ENCODE measurements at regions not wholly inside any gene's neighbourhood (a gene's known extent, or its start where the extent isn't known, plus 50 kb on each side); places are given as distances from the start of the nearest gene placed in this dataset.

DNA sequence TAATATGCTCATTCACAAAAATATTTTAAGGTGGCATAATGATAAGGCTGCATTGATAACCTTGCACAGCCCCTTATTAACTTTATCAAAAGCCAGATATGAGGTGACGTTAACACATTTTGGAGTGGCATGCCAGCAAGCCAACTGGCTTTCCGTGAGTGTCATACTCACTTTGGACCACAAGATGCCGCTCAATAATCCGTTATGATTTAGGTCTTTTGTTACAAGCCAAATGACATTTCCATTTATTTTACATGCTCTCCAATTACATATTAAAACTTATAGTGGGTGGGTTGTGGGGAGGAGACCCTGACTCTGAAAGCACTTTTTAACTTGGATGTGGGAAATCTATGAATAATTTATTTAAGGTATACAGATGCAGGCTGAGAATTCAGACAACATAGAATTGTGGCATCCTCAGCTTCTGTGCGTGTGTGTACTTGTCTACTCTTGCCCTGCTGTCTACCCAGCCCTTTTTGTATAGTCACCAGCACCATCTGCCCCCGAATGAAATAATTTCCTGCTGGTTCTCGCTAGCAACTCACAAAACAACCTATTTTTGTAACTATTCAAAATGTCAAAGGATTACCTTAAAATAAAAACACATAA is 305.1 kb downstream of the PSAT1 start:
- H3K4me1 ChIP-seq (replicated peaks in 1 of 2): peaks cover 23 to 31% of the 10 kb centered on the region in 2 donors
- ATAC-seq (replicated peaks in 6 of 8): peak in 6 of 8 experiments; percentile 21 to 53 (median 40)
- no peak overlapping the region for H3K4me3 ChIP-seq
- in situ Hi-C loops (cut with MboI; ENCODE audit: low pct_unique_long_range_greater_than_20kb in 2 of 9, low sequenced_read_pairs in 9 of 9, unreplicated experiment in 9 of 9): loop anchor here in 1 of 9 experiments (25.0 kb wide), 1 partner anchor 960 kb away; the partner anchor contains the start of gene TLE4
- 0 to 33% (median 15%) methylated on average over 1 to 7 of the region's 7 CpGs; no CpG with 5 or more reads in 1 of the 10 experiments for WGBS, 10 experiments
- no peak overlapping the region for H3K27ac ChIP-seq

DNA sequence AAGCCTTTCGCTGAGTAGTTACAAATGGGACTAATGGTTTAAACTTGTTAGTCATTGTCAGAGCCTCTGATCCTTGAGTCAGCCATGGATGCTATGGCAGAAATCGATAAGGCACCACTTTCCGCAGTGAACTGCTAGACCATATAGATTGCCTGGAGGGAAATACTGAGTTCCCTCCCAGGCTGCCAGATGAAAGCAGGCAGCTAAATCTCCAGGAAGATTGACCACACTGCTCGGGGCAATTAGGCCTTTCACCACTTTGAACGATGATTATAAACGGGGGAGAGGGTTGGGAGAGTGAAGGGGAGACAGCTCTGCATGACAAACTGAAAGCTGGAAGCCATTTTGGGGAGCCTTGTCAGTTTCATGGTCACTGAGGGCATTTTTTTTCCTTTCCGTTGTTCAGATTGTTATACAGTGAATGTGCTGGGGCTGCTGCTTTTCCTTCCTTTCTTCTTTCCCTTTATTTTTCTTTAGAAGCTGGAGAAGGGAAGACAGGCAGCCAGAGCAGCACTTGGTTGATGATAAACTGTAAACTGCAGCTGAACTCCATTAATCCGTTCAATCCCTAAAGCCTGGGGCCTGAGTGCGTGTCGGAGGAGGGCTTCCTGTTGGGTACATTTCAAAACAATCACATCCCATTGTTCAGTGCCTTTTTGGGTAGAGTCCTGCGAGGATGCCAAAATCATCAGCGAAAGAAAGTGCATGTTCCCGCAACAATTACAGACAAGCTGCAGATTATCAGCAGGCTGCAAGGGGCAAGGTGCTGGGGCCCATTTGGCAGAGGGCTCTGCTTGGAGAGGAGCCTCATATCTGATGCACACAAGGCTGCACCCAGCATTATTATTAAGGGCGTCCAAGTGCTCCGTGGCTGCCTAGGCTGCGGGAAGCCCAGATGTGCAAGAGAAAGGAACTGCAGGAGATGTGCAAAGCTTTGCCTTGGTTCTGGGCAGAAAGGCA is 308.4 kb downstream of the PSAT1 start:
- peak overlapping the region; percentile 30 to 60 for H3K27ac ChIP-seq
- peak in 5 of 8 experiments; percentile 44 to 69 (median 54) for ATAC-seq (replicated peaks in 6 of 8)
- no peak overlapping the region for H3K4me3 ChIP-seq
- 9 to 100% (median 28%) methylated on average over 1 to 15 of the region's 16 CpGs for WGBS, 10 experiments
- H3K4me1 ChIP-seq (replicated peaks in 1 of 2): peaks cover 32 to 46% of the 10 kb centered on the region in 2 donors
- in situ Hi-C loops (cut with MboI; ENCODE audit: low pct_unique_long_range_greater_than_20kb in 2 of 9, low sequenced_read_pairs in 9 of 9, unreplicated experiment in 9 of 9): loop anchor here in 1 of 9 experiments (25.0 kb wide), 1 partner anchor 957 kb away; the partner anchor contains the start of gene TLE4

DNA sequence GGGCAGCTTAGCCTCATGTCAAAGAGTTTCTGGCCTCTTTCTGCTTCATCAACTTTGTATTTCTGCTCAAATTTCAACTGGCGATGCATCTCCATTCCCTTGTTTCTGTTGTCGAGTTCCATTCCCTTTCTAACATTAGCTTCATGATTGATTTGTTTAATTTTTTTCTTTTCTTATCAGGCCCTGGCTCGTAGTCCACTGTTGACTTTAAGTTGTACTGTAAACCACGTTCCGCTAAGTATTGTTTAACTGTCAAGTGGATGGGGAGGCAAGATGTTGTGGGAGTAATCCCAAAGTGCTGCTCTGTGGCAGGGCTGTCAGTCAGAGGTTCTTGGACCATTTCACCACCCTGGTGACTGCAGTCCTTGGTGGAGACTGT is 309.1 kb downstream of the PSAT1 start:
- peaks cover 36 to 53% of the 10 kb centered on the region in 2 donors for H3K4me1 ChIP-seq (replicated peaks in 1 of 2)
- H3K4me3 ChIP-seq: no peak overlapping the region
- H3K27ac ChIP-seq: peak overlapping the region in 1 of 2 donors; percentile 30
- ATAC-seq (replicated peaks in 6 of 8): no peak
- WGBS, 10 experiments: 43 to 74% (median 52%) methylated on average over 2 to 5 of the region's 5 CpGs
- in situ Hi-C loops (cut with MboI; ENCODE audit: low pct_unique_long_range_greater_than_20kb in 2 of 9, low sequenced_read_pairs in 9 of 9, unreplicated experiment in 9 of 9): loop anchor here in 1 of 9 experiments (25.0 kb wide), 1 partner anchor 956 kb away; the partner anchor contains the start of gene TLE4

DNA sequence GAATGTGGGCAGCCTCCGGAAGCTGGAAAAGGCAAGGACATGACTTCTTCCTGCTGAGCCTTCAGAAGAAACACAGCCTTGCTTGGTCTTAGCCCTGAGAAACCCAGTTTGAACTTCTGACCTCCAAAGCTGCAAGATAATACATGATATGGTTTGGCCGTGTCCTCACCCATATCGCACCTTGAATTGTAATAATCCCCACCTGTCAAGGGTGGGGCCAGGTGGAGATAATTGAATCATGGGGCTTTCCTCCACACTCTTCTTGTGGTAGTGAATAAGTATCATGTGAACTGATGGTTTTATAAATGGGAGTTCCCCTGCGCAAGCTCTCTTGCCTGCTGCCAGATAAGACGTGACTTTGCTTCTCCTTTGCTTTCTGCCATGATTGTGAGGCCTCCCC is 310.9 kb downstream of the PSAT1 start:
- no peak for ATAC-seq (replicated peaks in 6 of 8)
- H3K4me1 ChIP-seq (replicated peaks in 1 of 2): peaks cover 35 to 53% of the 10 kb centered on the region in 2 donors
- H3K27ac ChIP-seq: no peak overlapping the region
- in situ Hi-C loops (cut with MboI; ENCODE audit: low pct_unique_long_range_greater_than_20kb in 2 of 9, low sequenced_read_pairs in 9 of 9, unreplicated experiment in 9 of 9): loop anchor here in 1 of 9 experiments (25.0 kb wide), 1 partner anchor 954 kb away; the partner anchor contains the start of gene TLE4
- no peak overlapping the region for H3K4me3 ChIP-seq
- WGBS, 10 experiments: 80 to 100% (median 100%) methylated on average over 1 to 3 of the region's 5 CpGs; no CpG with 5 or more reads in 2 of the 10 experiments

DNA sequence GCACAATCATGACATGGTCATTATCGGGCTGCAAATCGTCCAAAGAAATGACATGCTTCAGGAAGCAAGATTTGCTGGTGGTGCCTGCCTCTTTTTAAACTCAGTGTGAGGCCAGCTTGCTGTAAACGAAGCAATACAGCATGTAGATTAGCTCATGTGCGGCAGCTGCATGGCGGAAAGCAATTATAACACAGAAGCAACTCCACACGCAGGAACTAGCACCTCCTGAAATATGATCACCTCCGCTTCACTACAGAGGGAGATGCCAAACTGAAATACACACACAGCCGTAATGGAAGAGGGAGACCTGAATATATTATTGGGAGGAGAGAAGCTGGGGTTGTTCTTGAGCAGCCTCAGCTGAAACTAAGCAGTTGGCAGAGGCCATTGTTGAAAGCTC is 312.5 kb downstream of the PSAT1 start:
- 24 to 70% (median 53%) methylated on average over 1 to 8 of the region's 8 CpGs; no CpG with 5 or more reads in 1 of the 10 experiments for WGBS, 10 experiments
- in situ Hi-C loops (cut with MboI; ENCODE audit: low pct_unique_long_range_greater_than_20kb in 2 of 9, low sequenced_read_pairs in 9 of 9, unreplicated experiment in 9 of 9): loop anchor here in 1 of 9 experiments (25.0 kb wide), 1 partner anchor 953 kb away; the partner anchor contains the start of gene TLE4
- H3K4me1 ChIP-seq (replicated peaks in 1 of 2): peaks cover 34 to 49% of the 10 kb centered on the region in 2 donors
- peak overlapping the region in 1 of 2 donors; percentile 23 for H3K27ac ChIP-seq
- peak in 5 of 8 experiments; percentile 70 to 84 (median 80) for ATAC-seq (replicated peaks in 6 of 8)
- no peak overlapping the region for H3K4me3 ChIP-seq

DNA sequence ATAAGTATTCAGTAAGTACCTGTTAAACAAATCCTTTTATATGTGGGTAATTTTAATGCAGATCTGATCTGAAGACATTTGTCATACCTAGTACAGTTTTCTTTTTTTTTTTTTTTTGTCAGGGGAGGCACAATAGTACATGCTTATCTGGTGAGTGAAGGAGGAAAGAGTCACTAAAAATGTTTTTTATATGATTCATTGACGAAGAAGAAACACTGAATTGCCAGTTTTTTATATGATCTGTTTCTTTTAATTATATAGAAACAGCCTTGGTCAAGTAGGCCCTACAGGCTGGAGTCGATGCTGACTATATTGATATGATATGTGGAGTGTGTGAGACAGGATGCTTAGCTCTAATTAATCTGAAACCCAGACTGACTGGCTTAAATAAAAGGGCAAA is 315.2 kb downstream of the PSAT1 start:
- ATAC-seq (replicated peaks in 6 of 8): no peak
- peaks cover 16 to 34% of the 10 kb centered on the region in 2 donors for H3K4me1 ChIP-seq (replicated peaks in 1 of 2)

DNA sequence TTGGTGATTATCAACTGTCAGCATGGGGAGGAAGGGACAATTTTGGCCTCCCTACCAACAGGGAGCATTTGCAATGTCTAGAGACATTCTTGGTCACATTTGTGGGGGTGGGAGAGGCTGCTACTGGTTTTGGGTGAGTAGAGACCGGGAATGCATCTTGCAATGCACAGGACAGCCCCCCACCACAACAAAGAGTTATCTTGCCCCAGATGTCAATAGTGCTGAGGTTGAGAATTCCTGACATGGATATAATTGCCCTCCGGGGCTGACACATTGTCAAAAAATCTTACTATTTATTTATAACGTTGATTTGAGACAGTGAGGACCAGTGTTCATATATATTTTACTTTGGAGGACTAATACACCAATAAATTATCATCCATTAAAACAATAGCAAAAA is 316.1 kb downstream of the PSAT1 start:
- WGBS, 10 experiments: 27 to 100% (median 87%) methylated on average over 1 to 3 of the region's 3 CpGs; no CpG with 5 or more reads in 2 of the 10 experiments
- Histone ChIP-seq H3K4me3 (no peak overlapping the region), H3K4me1 (replicated peaks in 1 of 2) (peaks cover 16 to 34% of the 10 kb centered on the region in 2 donors), H3K27ac (no peak overlapping the region)
- no peak for ATAC-seq (replicated peaks in 6 of 8)
- in situ Hi-C loops (cut with MboI; ENCODE audit: low pct_unique_long_range_greater_than_20kb in 2 of 9, low sequenced_read_pairs in 9 of 9, unreplicated experiment in 9 of 9): loop anchor here in 1 of 9 experiments (25.0 kb wide), 1 partner anchor 949 kb away; the partner anchor contains the start of gene TLE4

More for the DNA sequence above, 315.2 kb downstream of the PSAT1 start:
- no peak overlapping the region for H3K4me3 ChIP-seq
- in situ Hi-C loops (cut with MboI; ENCODE audit: low pct_unique_long_range_greater_than_20kb in 2 of 9, low sequenced_read_pairs in 9 of 9, unreplicated experiment in 9 of 9): loop anchor here in 1 of 9 experiments (25.0 kb wide), 1 partner anchor 950 kb away; the partner anchor contains the start of gene TLE4
- WGBS, 10 experiments: 0 to 100% (median 40%) methylated on average over 1 to 2 of the region's 2 CpGs; no CpG with 5 or more reads in 1 of the 10 experiments
- H3K27ac ChIP-seq: no peak overlapping the region

DNA sequence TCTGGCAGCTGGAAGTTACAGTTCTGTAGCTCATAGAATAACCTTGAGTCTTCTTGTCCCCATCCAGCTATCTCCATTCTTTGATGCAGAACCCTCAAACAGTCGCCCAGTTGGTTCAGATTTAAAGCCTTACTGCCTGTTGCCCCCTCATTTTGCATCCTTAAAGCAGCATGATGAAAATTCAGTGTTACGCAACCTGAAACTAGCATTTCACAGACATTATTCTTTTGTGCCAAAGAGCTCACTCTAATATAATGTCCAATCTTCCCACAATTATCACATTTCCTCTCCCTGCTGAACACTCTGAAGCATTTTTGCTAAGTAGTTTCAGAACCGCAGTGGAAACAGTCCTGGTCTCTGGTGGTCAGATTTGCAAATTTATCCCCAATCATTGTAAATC is 318.0 kb downstream of the PSAT1 start:
- in situ Hi-C loops (cut with MboI; ENCODE audit: low pct_unique_long_range_greater_than_20kb in 2 of 9, low sequenced_read_pairs in 9 of 9, unreplicated experiment in 9 of 9): loop anchor here in 1 of 9 experiments (25.0 kb wide), 1 partner anchor 947 kb away; the partner anchor contains the start of gene TLE4
- Histone ChIP-seq H3K27ac (no peak overlapping the region), H3K4me1 (replicated peaks in 1 of 2) (peaks cover 12 to 23% of the 10 kb centered on the region in 2 donors), H3K4me3 (no peak overlapping the region)
- WGBS, 10 experiments: 17 to 96% (median 81%) methylated on average over 1 to 3 of the region's 3 CpGs
- no peak for ATAC-seq (replicated peaks in 6 of 8)

DNA sequence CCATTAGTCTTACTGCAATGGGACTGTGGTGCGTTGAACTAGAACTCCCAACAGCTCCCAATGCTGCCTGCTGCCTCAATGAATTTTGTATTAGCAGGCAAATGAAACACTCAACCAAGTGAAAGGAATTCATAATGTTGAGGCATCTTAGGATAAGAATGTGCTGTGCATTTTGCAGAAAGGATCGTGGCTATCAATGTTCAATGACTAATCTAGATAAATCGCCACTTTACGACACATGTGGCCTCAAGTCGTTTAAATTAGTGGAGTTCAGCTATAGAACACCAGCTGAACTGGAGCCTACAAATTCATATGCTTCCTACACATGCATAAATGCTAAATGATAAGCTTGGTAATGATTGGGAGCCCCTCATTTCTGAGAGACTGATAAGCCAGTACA is 318.4 kb downstream of the PSAT1 start:
- no peak for ATAC-seq (replicated peaks in 6 of 8)
- H3K4me3 ChIP-seq: no peak overlapping the region
- 45 to 100% (median 83%) methylated on average over 1 to 5 of the region's 5 CpGs; no CpG with 5 or more reads in 1 of the 10 experiments for WGBS, 10 experiments
- in situ Hi-C loops (cut with MboI; ENCODE audit: low pct_unique_long_range_greater_than_20kb in 2 of 9, low sequenced_read_pairs in 9 of 9, unreplicated experiment in 9 of 9): loop anchor here in 1 of 9 experiments (25.0 kb wide), 1 partner anchor 947 kb away; the partner anchor contains the start of gene TLE4
- H3K27ac ChIP-seq: no peak overlapping the region
- peaks cover 7 to 19% of the 10 kb centered on the region in 2 donors for H3K4me1 ChIP-seq (replicated peaks in 1 of 2)

DNA sequence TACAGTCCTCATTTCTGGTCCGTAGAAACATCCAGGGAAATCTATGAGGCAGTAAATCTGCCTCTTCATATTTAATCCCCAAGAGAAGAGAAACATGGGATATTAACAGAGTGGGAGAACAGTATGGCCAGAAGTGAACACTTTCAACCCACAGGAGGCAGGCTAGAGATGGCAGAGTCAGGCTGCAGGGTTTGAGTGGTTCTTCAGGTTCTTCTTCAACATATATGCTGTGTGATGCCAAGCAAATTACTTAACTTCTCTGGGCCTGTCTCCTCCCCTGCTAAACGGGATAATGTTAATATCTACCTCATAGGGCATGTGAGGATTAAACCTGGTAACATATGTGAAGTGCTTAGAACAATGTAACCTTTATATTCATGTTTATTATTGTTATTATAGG is 321.8 kb downstream of the PSAT1 start:
- peaks cover 0 to 3% of the 10 kb centered on the region in 2 donors for H3K4me1 ChIP-seq (replicated peaks in 1 of 2)
- H3K4me3 ChIP-seq: no peak overlapping the region
- in situ Hi-C loops (cut with MboI; ENCODE audit: low pct_unique_long_range_greater_than_20kb in 2 of 9, low sequenced_read_pairs in 9 of 9, unreplicated experiment in 9 of 9): loop anchor here in 1 of 9 experiments (25.0 kb wide), 1 partner anchor 944 kb away; the partner anchor contains the start of gene TLE4
- WGBS, 10 experiments: 20 to 100% (median 83%) methylated on average over 1 to 2 of the region's 2 CpGs; no CpG with 5 or more reads in 1 of the 10 experiments
- H3K27ac ChIP-seq: no peak overlapping the region
- ATAC-seq (replicated peaks in 6 of 8): no peak

DNA sequence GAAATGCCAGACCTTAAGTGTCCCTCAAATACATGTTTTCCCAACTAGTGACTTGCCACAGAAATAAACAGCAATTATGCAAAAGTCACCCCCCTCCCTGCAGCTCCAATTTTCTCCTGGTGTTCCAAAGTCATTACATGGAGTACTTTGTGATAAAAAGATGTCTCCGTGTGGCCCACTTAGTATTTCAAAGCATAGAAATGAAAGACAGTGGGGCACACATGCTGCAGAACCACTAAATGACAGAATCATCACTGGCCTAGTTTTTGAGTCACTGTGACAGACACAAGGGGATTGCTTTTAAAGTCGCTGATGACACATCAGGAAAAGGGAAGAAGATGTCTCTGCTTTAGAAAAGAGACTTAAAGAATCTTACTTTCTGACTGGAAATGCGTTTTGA is 323.4 kb downstream of the PSAT1 start:
- no peak for ATAC-seq (replicated peaks in 6 of 8)
- Histone ChIP-seq H3K4me1 (replicated peaks in 1 of 2) (no peaks in the 10 kb centered on the region), H3K4me3 (no peak overlapping the region), H3K27ac (no peak overlapping the region)
- 15 to 86% (median 70%) methylated on average over 1 to 3 of the region's 3 CpGs; no CpG with 5 or more reads in 1 of the 10 experiments for WGBS, 10 experiments
- in situ Hi-C loops (cut with MboI; ENCODE audit: low pct_unique_long_range_greater_than_20kb in 2 of 9, low sequenced_read_pairs in 9 of 9, unreplicated experiment in 9 of 9): loop anchor here in 1 of 9 experiments (25.0 kb wide), 1 partner anchor 942 kb away; the partner anchor contains the start of gene TLE4

DNA sequence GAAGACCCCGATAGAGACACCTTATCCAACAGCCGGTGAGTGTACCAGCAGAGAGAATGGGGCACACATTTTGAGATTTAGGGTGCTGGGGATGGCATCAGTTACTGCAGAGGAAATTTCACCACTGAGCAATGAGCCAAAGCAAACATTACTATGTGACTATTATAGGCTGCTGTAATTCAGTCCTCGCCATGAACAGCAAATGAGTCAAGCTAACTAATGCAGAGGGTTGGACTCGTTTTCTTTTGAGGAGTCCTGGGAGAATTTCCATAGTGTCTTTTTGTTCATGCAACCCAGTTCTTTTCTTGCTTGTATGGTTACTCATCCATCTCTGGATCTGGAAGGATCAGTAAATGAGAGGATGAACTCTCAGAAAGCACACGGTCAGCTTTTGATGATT is 323.8 kb downstream of the PSAT1 start:
- WGBS, 10 experiments: 14 to 100% (median 73%) methylated on average over 1 to 5 of the region's 5 CpGs; no CpG with 5 or more reads in 1 of the 10 experiments
- peak in 5 of 8 experiments; percentile 36 to 70 (median 39) for ATAC-seq (replicated peaks in 6 of 8)
- Histone ChIP-seq H3K27ac (no peak overlapping the region), H3K4me3 (no peak overlapping the region), H3K4me1 (replicated peaks in 1 of 2) (no peaks in the 10 kb centered on the region)
- in situ Hi-C loops (cut with MboI; ENCODE audit: low pct_unique_long_range_greater_than_20kb in 2 of 9, low sequenced_read_pairs in 9 of 9, unreplicated experiment in 9 of 9): loop anchor here in 1 of 9 experiments (25.0 kb wide), 1 partner anchor 942 kb away; the partner anchor contains the start of gene TLE4
